ENCODE measurements at regions not wholly inside any gene's neighbourhood (a gene's known extent, or its start where the extent isn't known, plus 50 kb on each side); places are given as distances from the start of the nearest gene placed in this dataset.

DNA sequence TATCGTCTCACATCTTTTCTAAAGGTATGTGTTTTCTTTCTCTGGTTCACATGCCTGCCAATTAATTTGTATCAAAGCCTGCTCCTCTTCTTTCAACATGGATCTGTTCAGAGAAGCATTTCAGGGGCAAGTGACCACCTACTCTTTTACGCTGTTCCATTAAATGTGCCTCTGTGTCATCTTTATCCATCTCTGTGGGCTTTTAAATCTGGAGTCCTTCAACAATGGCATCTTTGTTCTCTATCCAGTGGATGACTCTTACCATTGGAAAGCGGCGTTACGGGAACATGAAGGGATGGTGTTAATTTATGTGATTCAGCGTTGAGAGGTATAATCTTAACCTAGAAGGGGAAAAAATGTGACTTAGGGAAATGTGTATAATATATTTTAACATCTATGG is 92.7 kb upstream of the CFAP20DC start:
- TF ChIP-seq, protein P1, sequence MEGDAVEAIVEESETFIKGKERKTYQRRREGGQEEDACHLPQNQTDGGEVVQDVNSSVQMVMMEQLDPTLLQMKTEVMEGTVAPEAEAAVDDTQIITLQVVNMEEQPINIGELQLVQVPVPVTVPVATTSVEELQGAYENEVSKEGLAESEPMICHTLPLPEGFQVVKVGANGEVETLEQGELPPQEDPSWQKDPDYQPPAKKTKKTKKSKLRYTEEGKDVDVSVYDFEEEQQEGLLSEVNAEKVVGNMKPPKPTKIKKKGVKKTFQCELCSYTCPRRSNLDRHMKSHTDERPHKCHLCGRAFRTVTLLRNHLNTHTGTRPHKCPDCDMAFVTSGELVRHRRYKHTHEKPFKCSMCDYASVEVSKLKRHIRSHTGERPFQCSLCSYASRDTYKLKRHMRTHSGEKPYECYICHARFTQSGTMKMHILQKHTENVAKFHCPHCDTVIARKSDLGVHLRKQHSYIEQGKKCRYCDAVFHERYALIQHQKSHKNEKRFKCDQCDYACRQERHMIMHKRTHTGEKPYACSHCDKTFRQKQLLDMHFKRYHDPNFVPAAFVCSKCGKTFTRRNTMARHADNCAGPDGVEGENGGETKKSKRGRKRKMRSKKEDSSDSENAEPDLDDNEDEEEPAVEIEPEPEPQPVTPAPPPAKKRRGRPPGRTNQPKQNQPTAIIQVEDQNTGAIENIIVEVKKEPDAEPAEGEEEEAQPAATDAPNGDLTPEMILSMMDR (IDR thresholded peaks at IDR 0.05; ENCODE audit: poor library complexity), result no peak
- TF ChIP-seq EZH2 (IDR thresholded peaks at IDR 0.05; ENCODE audit: borderline replicate concordance), result no peak
- no peak for TF ChIP-seq EZH2phosphoT487 (IDR thresholded peaks at IDR 0.05; ENCODE audit: low read depth, severe bottlenecking, unreplicated experiment)

Measured in hepatocyte (in vitro differentiated cells).